ENCODE measurements at regions not wholly inside any gene's neighbourhood (a gene's known extent, or its start where the extent isn't known, plus 50 kb on each side); places are given as distances from the start of the nearest gene placed in this dataset.

DNA sequence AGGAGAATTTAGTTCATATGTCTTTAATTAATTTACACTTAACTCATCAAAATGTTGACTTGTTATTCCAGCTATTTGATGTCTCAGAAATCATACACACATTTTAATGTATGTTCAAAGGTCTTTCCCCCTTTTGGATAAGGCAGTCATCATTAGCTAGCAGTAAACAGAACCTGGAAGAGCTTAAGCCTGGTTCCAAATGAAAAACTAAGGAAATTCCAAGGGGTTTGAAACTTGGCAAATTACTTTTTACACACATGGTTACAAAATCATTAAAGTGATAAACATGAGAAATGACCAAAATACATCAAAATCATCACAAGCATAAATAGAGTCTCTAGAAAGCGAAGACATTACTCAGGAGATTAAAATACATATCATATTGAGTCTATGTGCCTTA is 359.8 kb upstream of the ZNF608 start:
- no peaks in the 10 kb centered on the region for H3K9me3 ChIP-seq
- FAIRE-seq (no peak), DNase-seq (ENCODE audit: low read depth in 1 of 2, low spot score in 1 of 2) (no peak), ATAC-seq (no peak)
- WGBS (ENCODE audit: missing lambda C conversion rate), result 79% methylated on average over 1 of the region's 1 CpG
- H3K4me1 ChIP-seq, result no peaks in the 10 kb centered on the region
- no peak for TF ChIP-seq PBX3 (IDR thresholded peaks at IDR 0.05)
- TF ChIP-seq POLR2A (IDR thresholded peaks at IDR 0.05; ENCODE audit: low read length), result no peak
- no peak for TF ChIP-seq EHF (CRISPR knock-in tag; IDR thresholded peaks at IDR 0.05)
- TF ChIP-seq, protein P1, sequence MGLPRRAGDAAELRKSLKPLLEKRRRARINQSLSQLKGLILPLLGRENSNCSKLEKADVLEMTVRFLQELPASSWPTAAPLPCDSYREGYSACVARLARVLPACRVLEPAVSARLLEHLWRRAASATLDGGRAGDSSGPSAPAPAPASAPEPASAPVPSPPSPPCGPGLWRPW (IDR thresholded peaks at IDR 0.05), result no peak
- TF ChIP-seq CEBPB (IDR thresholded peaks at IDR 0.05), result no peak
- no peak for TF ChIP-seq JUNB (IDR thresholded peaks at IDR 0.05)
- TF ChIP-seq ESRRA (IDR thresholded peaks at IDR 0.05; ENCODE audit: borderline replicate concordance, low read length), result no peak
- no peak overlapping the region for H3K4me2 ChIP-seq
- no peak overlapping the region for H3K4me3 ChIP-seq
- CTCF ChIA-PET, result interaction anchor here (2.1 kb wide), 1 partner anchor 13 kb away, joined by 6 read pairs; no protein-coding TSS in a partner anchor
- POLR2A ChIA-PET, result no interaction called here
- no peak overlapping the region for H3K27ac ChIP-seq

DNA sequence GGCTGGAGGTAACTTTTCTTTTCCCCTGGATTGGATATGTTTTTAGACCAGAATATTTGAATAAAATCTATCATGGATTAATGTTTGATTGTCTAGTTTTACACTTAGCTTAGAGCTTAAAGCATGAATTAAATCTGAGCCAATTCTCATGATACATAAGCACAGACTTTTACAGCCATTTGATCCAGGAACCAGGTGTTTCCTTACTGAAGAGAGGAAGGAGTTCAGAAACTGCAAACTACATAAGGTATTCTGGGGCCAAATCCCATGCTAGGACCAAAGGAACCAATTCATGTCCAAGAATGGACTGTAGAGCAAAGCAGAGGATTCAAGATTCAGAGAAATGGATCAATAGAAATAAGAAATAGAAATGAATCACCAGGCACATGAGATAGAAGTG is 360.4 kb upstream of the ZNF608 start:
- no peak for DNase-seq (ENCODE audit: low read depth in 1 of 2, low spot score in 1 of 2)
- no peak for ATAC-seq
- Histone ChIP-seq H3K27ac (no peak overlapping the region), H3K9me3 (no peaks in the 10 kb centered on the region), H3K4me1 (no peaks in the 10 kb centered on the region), H3K4me3 (no peak overlapping the region), H3K4me2 (no peak overlapping the region)
- ChIA-PET CTCF (interaction anchor here (1.3 to 2.1 kb wide), 2 partner anchors 12 to 13 kb away, joined by 3 to 6 read pairs; no protein-coding TSS in a partner anchor), POLR2A (interaction anchor here (0.6 kb wide), 1 partner anchor 36 kb away, joined by 4 read pairs; no protein-coding TSS in a partner anchor)
- FAIRE-seq, result no peak
- TF ChIP-seq BHLHE40 (IDR thresholded peaks at IDR 0.05; ENCODE audit: low read depth, low read length) (no peak), POLR2A (IDR thresholded peaks at IDR 0.05; ENCODE audit: low read length) (no peak), CHD4 (IDR thresholded peaks at IDR 0.05; ENCODE audit: borderline replicate concordance) (no peak), KDM5A (IDR thresholded peaks at IDR 0.05) (no peak), TFCP2L1 (CRISPR knock-in tag; IDR thresholded peaks at IDR 0.05) (no peak), ZC3H11A (IDR thresholded peaks at IDR 0.05) (no peak)

GRCh38 chr5:125109293-125109692 is 362.9 kb upstream of the ZNF608 start:
- DNase-seq (ENCODE audit: low read depth in 1 of 2, low spot score in 1 of 2) (no peak), FAIRE-seq (no peak), ATAC-seq (no peak)
- Histone ChIP-seq H3K4me1 (no peaks in the 10 kb centered on the region), H3K27ac (no peak overlapping the region), H3K9me3 (no peaks in the 10 kb centered on the region), H3K4me2 (no peak overlapping the region), H3K4me3 (no peak overlapping the region)
- POLR2A ChIA-PET, result no interaction called here
- CTCF ChIA-PET, result no interaction called here
- TF ChIP-seq MAFK (IDR thresholded peaks at IDR 0.05; ENCODE audit: partially characterized antibody), result no peak
- TF ChIP-seq HOXB5 (CRISPR knock-in tag; IDR thresholded peaks at IDR 0.05), result no peak
- TF ChIP-seq, protein P2, sequence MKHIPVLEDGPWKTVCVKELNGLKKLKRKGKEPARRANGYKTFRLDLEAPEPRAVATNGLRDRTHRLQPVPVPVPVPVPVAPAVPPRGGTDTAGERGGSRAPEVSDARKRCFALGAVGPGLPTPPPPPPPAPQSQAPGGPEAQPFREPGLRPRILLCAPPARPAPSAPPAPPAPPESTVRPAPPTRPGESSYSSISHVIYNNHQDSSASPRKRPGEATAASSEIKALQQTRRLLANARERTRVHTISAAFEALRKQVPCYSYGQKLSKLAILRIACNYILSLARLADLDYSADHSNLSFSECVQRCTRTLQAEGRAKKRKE (CRISPR knock-in tag; IDR thresholded peaks at IDR 0.05; ENCODE audit: low read depth), result no peak
- TF ChIP-seq PHF8 (IDR thresholded peaks at IDR 0.05; ENCODE audit: borderline replicate concordance, low read depth), result no peak
- no peak for TF ChIP-seq FOXS1 (CRISPR knock-in tag; IDR thresholded peaks at IDR 0.05)
- TF ChIP-seq JUN (IDR thresholded peaks at IDR 0.05), result no peak
- no peak for TF ChIP-seq FOSB (CRISPR knock-in tag; IDR thresholded peaks at IDR 0.05)
- no peak for TF ChIP-seq RARB (CRISPR knock-in tag; IDR thresholded peaks at IDR 0.05)
- TF ChIP-seq FOSL2 (IDR thresholded peaks at IDR 0.05), result no peak
- TF ChIP-seq FOSL2 (CRISPR knock-in tag; IDR thresholded peaks at IDR 0.05), result no peak
- TF ChIP-seq ZNF302 (CRISPR knock-in tag; IDR thresholded peaks at IDR 0.05), result no peak
- TF ChIP-seq, protein P3, sequence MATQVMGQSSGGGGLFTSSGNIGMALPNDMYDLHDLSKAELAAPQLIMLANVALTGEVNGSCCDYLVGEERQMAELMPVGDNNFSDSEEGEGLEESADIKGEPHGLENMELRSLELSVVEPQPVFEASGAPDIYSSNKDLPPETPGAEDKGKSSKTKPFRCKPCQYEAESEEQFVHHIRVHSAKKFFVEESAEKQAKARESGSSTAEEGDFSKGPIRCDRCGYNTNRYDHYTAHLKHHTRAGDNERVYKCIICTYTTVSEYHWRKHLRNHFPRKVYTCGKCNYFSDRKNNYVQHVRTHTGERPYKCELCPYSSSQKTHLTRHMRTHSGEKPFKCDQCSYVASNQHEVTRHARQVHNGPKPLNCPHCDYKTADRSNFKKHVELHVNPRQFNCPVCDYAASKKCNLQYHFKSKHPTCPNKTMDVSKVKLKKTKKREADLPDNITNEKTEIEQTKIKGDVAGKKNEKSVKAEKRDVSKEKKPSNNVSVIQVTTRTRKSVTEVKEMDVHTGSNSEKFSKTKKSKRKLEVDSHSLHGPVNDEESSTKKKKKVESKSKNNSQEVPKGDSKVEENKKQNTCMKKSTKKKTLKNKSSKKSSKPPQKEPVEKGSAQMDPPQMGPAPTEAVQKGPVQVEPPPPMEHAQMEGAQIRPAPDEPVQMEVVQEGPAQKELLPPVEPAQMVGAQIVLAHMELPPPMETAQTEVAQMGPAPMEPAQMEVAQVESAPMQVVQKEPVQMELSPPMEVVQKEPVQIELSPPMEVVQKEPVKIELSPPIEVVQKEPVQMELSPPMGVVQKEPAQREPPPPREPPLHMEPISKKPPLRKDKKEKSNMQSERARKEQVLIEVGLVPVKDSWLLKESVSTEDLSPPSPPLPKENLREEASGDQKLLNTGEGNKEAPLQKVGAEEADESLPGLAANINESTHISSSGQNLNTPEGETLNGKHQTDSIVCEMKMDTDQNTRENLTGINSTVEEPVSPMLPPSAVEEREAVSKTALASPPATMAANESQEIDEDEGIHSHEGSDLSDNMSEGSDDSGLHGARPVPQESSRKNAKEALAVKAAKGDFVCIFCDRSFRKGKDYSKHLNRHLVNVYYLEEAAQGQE (IDR thresholded peaks at IDR 0.05), result no peak
- TF ChIP-seq RFX5 (IDR thresholded peaks at IDR 0.05), result no peak
- TF ChIP-seq EHF (CRISPR knock-in tag; IDR thresholded peaks at IDR 0.05), result no peak
